IMR-90 (cell line): ENCODE measurements at regions not wholly inside any gene's neighbourhood (a gene's known extent, or its start where the extent isn't known, plus 50 kb on each side); places are given as distances from the start of the nearest gene placed in this dataset.

Experiments used
- ATAC-seq: fragments of 200-7000 bp; cut with Tn5 transposase; 2 replicates; pipeline ENCODE4 v1.9.1; 2020; ENCODE audit warnings: low read depth, mild to moderate bottlenecking, moderate library complexity
- BruUV-seq: library from RNA; stranded (reverse); fragments of 400-500 nt; replicated peaks from 2 replicates; lab custom pipeline; 2021; lab: Mats Ljungman, UMichigan
- CTCF ChIA-PET: fragments of 300-600 bp; formaldehyde crosslinking; extraction: SDS; loops from one replicate; lab custom pipeline; 2021; ENCODE audit warnings: antibody characterized with exemption; lab: Yijun Ruan, JAX
- POLR2A ChIA-PET: fragments of 300-600 bp; sonication (Branson Sonifier 250); formaldehyde crosslinking; loops from one replicate; lab custom pipeline; 2022; ENCODE audit warnings: antibody characterized with exemption; ENCODE audit not compliant: unreplicated experiment; lab: Charles Lee
- DNase-seq: peaks from one replicate; pipeline ENCODE4 v3.0.0; 2013
- H2AFZ ChIP-seq: replicated peaks from 2 replicates; pipeline ENCODE3; 2013; ENCODE audit warnings: low read length, mild to moderate bottlenecking; ENCODE audit not compliant: poor library complexity
- H2AK5ac ChIP-seq: 2 replicates; pipeline ENCODE4 v1.6.1; 2013; ENCODE audit warnings: low read depth, low read length, inconsistent platforms
- H2AK9ac ChIP-seq: replicated peaks from 2 replicates; pipeline ENCODE3; 2013; ENCODE audit warnings: mild to moderate bottlenecking, low read depth, low read length, moderate library complexity; ENCODE audit not compliant: poor library complexity
- H2BK120ac ChIP-seq: 2 replicates; pipeline ENCODE4 v1.6.1; 2013; ENCODE audit warnings: low read depth, low read length, inconsistent platforms
- H2BK15ac ChIP-seq: 3 replicates; pipeline ENCODE4 v1.6.1; 2013; ENCODE audit warnings: low read depth, low read length, inconsistent platforms
- H2BK20ac ChIP-seq: 2 replicates; pipeline ENCODE4 v1.6.1; 2013; ENCODE audit warnings: low read depth, mild to moderate bottlenecking, inconsistent platforms, low read length, moderate library complexity
- H2BK5ac ChIP-seq: 2 replicates; pipeline ENCODE4 v1.6.1; 2013; ENCODE audit warnings: mild to moderate bottlenecking, low read depth, low read length, inconsistent platforms; ENCODE audit not compliant: poor library complexity, severe bottlenecking
- H3K14ac ChIP-seq: replicated peaks from 2 replicates; pipeline ENCODE4 v1.6.1; 2013; ENCODE audit warnings: low read depth, low read length, inconsistent platforms
- H3K18ac ChIP-seq: 2 replicates; pipeline ENCODE4 v1.6.1; 2013; ENCODE audit warnings: low read depth, low read length, control low read depth
- H3K23ac ChIP-seq: 2 replicates; pipeline ENCODE4 v1.6.1; 2013; ENCODE audit warnings: low read depth, low read length, inconsistent platforms
- H3K27ac ChIP-seq: 2 replicates; pipeline ENCODE4 v1.5.1; 2013; ENCODE audit warnings: mild to moderate bottlenecking, control low read depth, low read length; ENCODE audit not compliant: insufficient read depth
- H3K27me3 ChIP-seq: 2 replicates; pipeline ENCODE4 v1.6.1; 2013; ENCODE audit warnings: low read length; ENCODE audit not compliant: control insufficient read depth, insufficient read depth
- H3K36me3 ChIP-seq: 2 replicates; pipeline ENCODE4 v1.6.1; 2013; ENCODE audit warnings: low read length, mixed read lengths; ENCODE audit not compliant: control insufficient read depth, insufficient read depth
- H3K4ac ChIP-seq: 2 replicates; pipeline ENCODE4 v1.6.1; 2013; ENCODE audit warnings: low read depth, low read length, inconsistent platforms
- H3K4me1 ChIP-seq: 2 replicates; pipeline ENCODE4 v1.6.1; 2013; ENCODE audit warnings: low read length, mixed read lengths; ENCODE audit not compliant: control insufficient read depth, insufficient read depth
- H3K4me2 ChIP-seq: 2 replicates; pipeline ENCODE4 v1.6.1; 2013; ENCODE audit warnings: low read depth, mild to moderate bottlenecking, control low read depth, low read length, moderate library complexity
- H3K4me3 ChIP-seq: 2 replicates; pipeline ENCODE4 v1.5.1; 2013; ENCODE audit warnings: low read depth, mild to moderate bottlenecking, control low read depth, low read length, moderate library complexity; ENCODE audit not compliant: insufficient read depth
- H3K56ac ChIP-seq: 2 replicates; pipeline ENCODE4 v1.6.1; 2013; ENCODE audit warnings: low read length, inconsistent platforms; ENCODE audit not compliant: insufficient read depth; ENCODE audit errors: extremely low read depth
- H3K79me1 ChIP-seq, 2 experiments: 2 replicates each; pipeline ENCODE4 v1.6.1; 2013; ENCODE audit warnings: low read length in 2 of 2, inconsistent platforms in 1 of 2, low read depth in 1 of 2
- H3K9ac ChIP-seq: 2 replicates; pipeline ENCODE4 v1.6.1; 2013; ENCODE audit warnings: low read depth, low read length, control low read depth
- H3K9me1 ChIP-seq: 2 replicates; pipeline ENCODE4 v1.6.1; 2013; ENCODE audit warnings: low read length, inconsistent platforms; ENCODE audit not compliant: insufficient read depth
- H3K9me3 ChIP-seq: 2 replicates; pipeline ENCODE4 v1.6.1; 2013; ENCODE audit warnings: low read length; ENCODE audit not compliant: control insufficient read depth, insufficient read depth
- H4K20me1 ChIP-seq: 2 replicates; pipeline ENCODE4 v1.6.1; 2013; ENCODE audit warnings: low read length, inconsistent platforms; ENCODE audit not compliant: insufficient read depth
- H4K5ac ChIP-seq: 2 replicates; pipeline ENCODE4 v1.6.1; 2013; ENCODE audit warnings: mild to moderate bottlenecking, low read depth, low read length, control low read depth
- H4K8ac ChIP-seq, 2 experiments: 2 replicates each; pipeline ENCODE4 v1.6.1; 2013; ENCODE audit warnings: low read depth in 2 of 2, low read length in 2 of 2, control low read depth in 1 of 2, inconsistent platforms in 1 of 2
- H4K91ac ChIP-seq: 2 replicates; pipeline ENCODE4 v1.6.1; 2013; ENCODE audit warnings: low read depth, low read length, inconsistent platforms; ENCODE audit not compliant: insufficient read depth
- CEBPB ChIP-seq: IDR thresholded peaks from 2 replicates; pipeline ENCODE4 v1.6.1; 2012; ENCODE audit warnings: low read depth, low read length, improper control_type of control experiment
- FOS ChIP-seq: fragments of 150-350 bp; IDR thresholded peaks from 2 replicates; pipeline ENCODE4 v1.6.1; 2016; ENCODE audit warnings: low read depth, low read length
- MAFK ChIP-seq: IDR thresholded peaks from 2 replicates; pipeline ENCODE4 v1.6.1; 2012; ENCODE audit warnings: low read depth, low read length, improper control_type of control experiment
- MAZ ChIP-seq: IDR thresholded peaks from 2 replicates; pipeline ENCODE4 v1.6.1; 2012; ENCODE audit warnings: low read depth, mild to moderate bottlenecking, low read length, improper control_type of control experiment, moderate library complexity, borderline replicate concordance
- MXI1 ChIP-seq: IDR thresholded peaks from 2 replicates; pipeline ENCODE4 v1.6.1; 2012; ENCODE audit warnings: low read depth, mild to moderate bottlenecking, low read length, moderate library complexity, borderline replicate concordance
- NFE2L2 ChIP-seq: fragments of 150-350 bp; IDR thresholded peaks from 2 replicates; pipeline ENCODE4 v1.6.1; 2016; ENCODE audit warnings: low read depth, mild to moderate bottlenecking, low read length
- POLR2A ChIP-seq: IDR thresholded peaks from 2 replicates; pipeline ENCODE4 v1.6.1; 2012; ENCODE audit warnings: mild to moderate bottlenecking, low read depth, low read length
- RAD21 ChIP-seq: IDR thresholded peaks from 2 replicates; pipeline ENCODE4 v1.6.1; 2012; ENCODE audit warnings: low read length, improper control_type of control experiment
- RCOR1 ChIP-seq: IDR thresholded peaks from 2 replicates; pipeline ENCODE4 v1.6.1; 2012; ENCODE audit warnings: mild to moderate bottlenecking, low read length, improper control_type of control experiment; ENCODE audit not compliant: insufficient replicate concordance
- RFX5 ChIP-seq: IDR thresholded peaks from 2 replicates; pipeline ENCODE4 v1.8.0; 2012; ENCODE audit warnings: low read depth, mild to moderate bottlenecking, low read length, moderate library complexity
- SMC3 ChIP-seq: fragments of 150-350 bp; IDR thresholded peaks from 2 replicates; pipeline ENCODE4 v1.6.1; 2016; ENCODE audit warnings: low read depth, mild to moderate bottlenecking, antibody characterized with exemption, low read length, moderate library complexity
- WGBS, 2 experiments: methylation state at CpG; one replicate each; pipeline versions ENCODE4 v1.1.5 to v1.1.7; 2013; ENCODE audit warnings: missing lambda C conversion rate in 2 of 2; ENCODE audit not compliant: insufficient read length in 1 of 2; ENCODE audit errors: extremely low coverage in 2 of 2; 5-methylcytosine and 5-hydroxymethylcytosine counted together
- dilution Hi-C: fragments of 300-500 bp; cut with HindIII; formaldehyde crosslinking; loops from one replicate; pipeline ENCODE4 v1.14.3; 2018; ENCODE audit warnings: low sequenced_read_pairs; ENCODE audit not compliant: unreplicated experiment
- in situ Hi-C: fragments of 300-500 bp; cut with MboI; formaldehyde crosslinking; loops from 3 replicates; pipeline ENCODE4 v1.14.3; 2019; ENCODE audit warnings: low sequenced_read_pairs, inconsistent platforms, mixed read lengths
- intact Hi-C: fragments of 100-400 bp; cut with micrococcal nuclease; formaldehyde crosslinking; loops from 2 replicates; pipeline ENCODE4 v1.10.0; 2022

GRCh38 chr4:159003420-159004253 is 99.2 kb upstream of the RAPGEF2 start:
- Histone ChIP-seq H2AK5ac (no peak overlapping the region), H3K9me1 (no peaks in the 10 kb centered on the region; the same call in 1 of the 2 replicates), H3K9ac (no peak overlapping the region), H4K8ac (peak overlapping the region in 1 of 2 experiments; percentile 35; a peak in 2 of 4 replicates), H4K5ac (peak overlapping the region; percentile 38; the same call in 1 of the 2 replicates), H2BK5ac (peak overlapping the region; percentile 38), H3K4me1 (peaks cover 6% of the 10 kb centered on the region; the same call in 1 of the 2 replicates), H2BK15ac (no peak overlapping the region; the same call in 2 of the 3 replicates), H4K20me1 (no peaks in the 10 kb centered on the region), H3K27me3 (no peaks in the 10 kb centered on the region), H3K23ac (no peak overlapping the region), H3K18ac (peak overlapping the region; percentile 87; the same call in 1 of the 2 replicates), H3K4me3 (no peak overlapping the region), H3K14ac (no peak overlapping the region), H2AK9ac (no peak overlapping the region), H3K36me3 (no peaks in the 10 kb centered on the region), H4K91ac (no peak overlapping the region), H3K9me3 (no peaks in the 10 kb centered on the region), H3K56ac (no peak overlapping the region), H2BK120ac (peak overlapping the region; percentile 26; the same call in 1 of the 2 replicates), H3K4me2 (peak overlapping the region; percentile 82; the same call in 1 of the 2 replicates), H2AFZ (no peak overlapping the region), H3K27ac (no peak overlapping the region), H2BK20ac (peak overlapping the region; percentile 27; the same call in 1 of the 2 replicates), H3K4ac (peak overlapping the region; percentile 18; the same call in 1 of the 2 replicates), H3K79me1 (no peaks in the 10 kb centered on the region)
- CTCF ChIA-PET: no interaction called here
- POLR2A ChIA-PET: no interaction called here
- BruUV-seq: no TSS peak
- dilution Hi-C loops (no loop called here), intact Hi-C loops (no loop called here), in situ Hi-C loops (no loop called here)
- TF ChIP-seq MAZ: no peak
- TF ChIP-seq RCOR1: no peak
- peak; percentile 40; the same call in 1 of the 2 replicates for TF ChIP-seq MAFK
- no peak for TF ChIP-seq SMC3
- no peak for TF ChIP-seq RAD21
- no peak for TF ChIP-seq MXI1
- peak; percentile 60; the same call in 1 of the 2 replicates for TF ChIP-seq NFE2L2
- no peak for TF ChIP-seq CEBPB
- TF ChIP-seq FOS: peak; percentile 16; the same call in 1 of the 2 replicates
- no peak for TF ChIP-seq RFX5
- no peak for TF ChIP-seq POLR2A
- DNase-seq (peak; percentile 44), ATAC-seq (peak; percentile 64)
- 60% methylated on average over 2 of the region's 7 CpGs; no CpG with 5 or more reads in 1 of the 2 experiments for WGBS, 2 experiments
